AML-193 (cell line): ENCODE measurements at regions not wholly inside any gene's neighbourhood (a gene's known extent, or its start where the extent isn't known, plus 50 kb on each side); places are given as distances from the start of the nearest gene placed in this dataset.

Experiments used
- DNase-seq, 2 experiments: peaks; one replicate each; lab custom pipeline; 2025; lab: John Stamatoyannopoulos, UW

DNA sequence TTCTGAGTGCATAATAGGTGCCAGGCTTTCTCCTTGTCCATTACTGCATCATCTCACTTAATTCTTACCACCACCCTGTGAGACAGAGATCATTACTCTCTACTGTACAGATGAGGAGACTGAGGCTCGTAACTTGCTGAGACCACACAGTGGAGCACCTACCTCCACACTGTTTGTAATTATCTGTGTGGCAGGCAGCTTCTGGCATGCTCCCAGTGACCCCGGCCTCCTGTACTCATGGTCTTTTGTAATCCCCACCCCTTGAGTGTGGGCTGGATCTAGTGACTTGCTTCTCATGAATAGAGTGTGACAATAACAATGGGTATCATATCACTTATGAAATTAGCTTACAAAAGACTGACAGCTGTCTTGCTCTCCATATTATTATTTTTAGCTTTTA lies 407.3 kb downstream of the MATN1 start:
- no peak for DNase-seq

DNA sequence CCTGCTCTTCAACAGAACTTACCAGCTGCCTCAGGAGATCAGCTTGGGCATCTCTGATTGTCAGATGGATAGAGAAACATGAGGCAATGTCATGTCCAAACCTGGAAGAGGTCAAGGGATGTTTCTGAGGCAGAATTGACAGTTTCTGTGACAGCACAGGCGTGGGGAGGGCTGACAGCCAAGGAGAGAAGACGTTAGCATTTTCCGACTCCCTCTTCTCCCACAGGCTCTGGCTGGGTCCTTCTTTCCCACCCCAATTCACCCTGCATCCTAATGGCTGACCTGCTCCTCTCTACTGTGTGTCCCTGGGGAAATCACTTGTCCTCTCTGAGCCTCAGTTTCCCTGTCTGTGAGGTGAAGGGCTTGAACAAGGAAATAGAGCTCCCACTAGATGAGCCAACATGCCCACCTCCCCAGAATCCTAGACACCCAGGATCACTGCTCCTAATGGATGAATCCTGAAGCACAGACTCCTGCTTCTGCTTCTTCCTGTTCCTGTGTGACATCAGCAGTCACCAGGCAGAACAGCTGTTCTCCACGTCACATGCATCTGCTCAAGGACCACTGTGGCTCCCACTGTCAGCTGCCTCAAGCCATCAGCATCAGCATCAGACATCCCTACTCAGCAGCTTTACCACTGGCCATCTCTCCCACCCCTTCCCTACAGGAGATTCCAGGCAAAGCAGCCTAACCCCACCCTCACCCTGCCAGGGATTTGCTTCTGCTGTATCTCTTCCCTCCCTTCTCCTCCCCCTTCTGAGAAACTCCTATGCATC lies 408.0 kb downstream of the MATN1 start:
- no peak for DNase-seq

GRCh38 chr1:30314591-30314990 lies 408.8 kb downstream of the MATN1 start:
- no peak for DNase-seq

GRCh38 chr1:30313584-30313983 lies 409.8 kb downstream of the MATN1 start:
- no peak for DNase-seq

DNA sequence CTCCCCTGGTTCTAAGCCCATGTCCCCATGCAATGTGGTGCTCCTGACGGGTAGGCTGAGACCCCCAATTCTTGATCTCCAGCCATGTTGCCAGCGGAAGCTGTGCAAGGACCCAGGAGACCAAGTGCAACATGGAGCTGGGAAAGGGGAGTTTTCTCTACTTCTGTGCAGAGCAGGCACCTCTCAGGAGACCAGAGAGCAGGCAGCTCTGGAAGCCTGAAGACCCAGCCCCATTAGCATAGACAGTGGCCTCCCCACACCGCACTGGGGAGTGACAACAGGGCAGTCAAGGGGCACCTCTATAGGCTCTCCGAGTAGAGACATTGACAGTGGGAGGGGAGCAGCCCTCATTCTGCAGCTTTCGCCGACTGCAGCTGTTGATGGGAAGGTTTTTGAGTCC lies 410.2 kb downstream of the MATN1 start:
- no peak for DNase-seq

DNA sequence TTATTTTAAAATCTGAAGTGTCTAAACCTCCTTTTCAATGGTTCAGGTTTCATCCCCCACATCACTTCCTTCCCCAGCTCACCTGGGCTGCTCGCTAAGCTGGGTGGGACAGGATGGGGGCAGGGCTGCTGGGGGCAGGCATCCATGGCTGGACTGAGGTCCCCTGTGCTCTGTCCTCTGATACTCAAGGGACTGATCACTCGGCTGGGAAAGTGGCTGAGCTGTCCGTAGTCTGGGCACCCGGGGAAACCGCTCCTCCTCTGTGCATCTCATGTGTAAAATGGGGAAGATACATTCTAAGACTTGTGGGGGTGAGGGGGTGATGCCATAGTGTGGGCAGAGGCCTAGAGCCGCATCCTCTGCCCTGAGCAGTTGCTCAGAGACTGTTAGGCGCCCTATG lies 411.2 kb downstream of the MATN1 start:
- no peak for DNase-seq

- no peak for DNase-seq
Measured at GRCh38 chr1:30311749-30312148, 411.6 kb downstream of the MATN1 start.

GRCh38 chr1:30310966-30311742 lies 412.2 kb downstream of the MATN1 start:
- DNase-seq: no peak

- no peak for DNase-seq
Measured at GRCh38 chr1:30307182-30307581, 416.2 kb downstream of the MATN1 start.

DNA sequence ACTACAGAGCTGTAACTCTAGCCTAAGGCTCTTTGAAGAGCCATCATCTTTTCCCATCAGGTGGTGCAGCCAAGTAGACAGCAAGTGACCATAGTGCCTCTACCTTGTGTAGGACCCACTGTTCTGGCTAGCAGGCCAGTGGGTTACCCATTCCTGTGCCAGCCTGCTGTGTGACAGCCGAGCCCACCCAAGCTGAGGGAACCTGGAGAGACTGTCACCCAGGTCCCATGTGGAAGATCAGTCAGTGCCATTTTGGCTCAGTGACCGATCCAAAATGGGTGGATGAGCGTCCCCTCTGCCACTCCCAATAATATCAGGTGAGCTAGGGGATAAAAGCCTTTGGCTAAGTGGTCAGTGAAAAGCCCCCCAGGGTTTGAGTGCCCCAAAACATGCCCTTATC lies 417.9 kb downstream of the MATN1 start:
- DNase-seq: no peak

DNA sequence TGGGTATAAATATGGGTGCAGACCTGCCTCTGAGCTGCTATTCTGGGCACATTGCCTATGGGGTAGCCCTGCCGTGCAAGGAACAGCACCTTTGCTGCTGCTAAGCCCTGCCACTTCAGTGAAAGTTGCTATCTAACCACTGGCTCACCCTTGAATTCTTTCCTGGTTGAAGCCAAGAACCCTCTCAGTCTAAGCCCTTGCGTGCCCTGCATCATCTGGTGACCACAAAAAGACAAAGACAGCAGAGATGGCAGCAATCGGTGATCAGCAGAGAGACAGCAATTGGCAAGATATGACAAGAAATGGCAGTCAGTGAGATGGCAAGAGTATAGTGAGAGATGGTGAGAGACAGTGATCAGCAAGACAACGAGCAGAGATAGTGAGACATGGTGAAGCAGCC lies 418.3 kb downstream of the MATN1 start:
- DNase-seq: no peak

DNA sequence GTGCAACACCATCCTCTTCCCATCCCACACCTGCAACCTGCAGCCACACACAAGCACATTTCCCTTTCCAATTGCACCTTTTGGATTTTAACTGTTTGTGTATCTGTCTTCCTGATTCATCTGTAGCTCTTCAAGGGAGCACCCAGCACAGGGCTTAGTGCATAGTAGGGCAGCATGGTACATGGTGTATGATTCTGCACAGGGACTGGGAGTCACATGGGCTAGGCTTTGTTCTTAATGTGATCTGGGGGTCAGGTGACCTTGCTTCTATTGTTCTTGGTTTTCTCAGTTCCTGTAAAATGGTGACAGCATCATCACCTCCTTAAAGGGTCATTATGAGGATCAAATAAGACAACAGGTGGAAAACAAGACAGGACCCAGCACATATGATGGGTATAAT lies 419.3 kb downstream of the MATN1 start:
- no peak for DNase-seq

GRCh38 chr1:30303387-30303786 lies 420.0 kb downstream of the MATN1 start:
- no peak for DNase-seq

DNA sequence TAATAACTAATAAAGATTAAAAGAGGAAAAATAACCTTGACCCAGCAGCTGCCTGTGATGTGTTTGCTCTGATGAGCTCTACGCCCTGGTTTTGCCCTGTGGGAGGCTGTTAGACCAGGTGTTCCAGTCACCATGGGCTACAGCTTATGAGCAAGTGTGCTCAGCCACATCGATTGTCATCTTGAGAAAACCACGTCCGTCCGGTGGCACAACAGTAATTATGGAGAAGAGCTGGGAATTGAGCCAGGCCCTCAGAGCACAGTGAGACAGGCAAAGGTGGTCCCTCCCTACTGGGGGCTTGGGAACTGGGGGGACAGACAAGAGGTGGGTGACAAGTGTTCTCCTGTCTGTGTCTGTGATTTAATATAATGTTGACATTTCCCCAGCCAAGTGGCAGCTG lies 420.5 kb downstream of the MATN1 start:
- DNase-seq: no peak

- no peak for DNase-seq
Measured at GRCh38 chr1:30300669-30301068, 422.7 kb downstream of the MATN1 start.

GRCh38 chr1:30299393-30299792 lies 424.0 kb downstream of the MATN1 start:
- DNase-seq: no peak

DNA sequence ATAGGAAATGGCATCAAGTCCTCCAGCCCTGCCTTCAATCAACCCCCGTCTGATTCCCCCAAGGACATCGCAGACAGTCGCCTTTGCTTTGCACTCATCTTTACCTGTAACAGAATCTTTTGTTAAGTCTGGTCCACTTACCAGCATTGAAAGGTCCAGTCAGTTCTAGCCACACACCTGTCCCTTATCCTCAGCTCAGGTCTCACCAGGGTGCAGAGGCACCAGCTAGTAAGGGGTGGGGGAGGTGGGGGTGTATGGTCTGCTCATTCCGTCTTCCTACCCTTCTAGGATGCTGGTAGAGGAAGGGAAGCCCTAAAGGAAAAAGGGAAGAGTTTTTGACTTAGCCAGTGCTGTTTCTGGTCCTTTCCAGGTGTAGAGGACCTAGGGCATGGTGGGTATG lies 427.7 kb downstream of the MATN1 start:
- no peak for DNase-seq

DNA sequence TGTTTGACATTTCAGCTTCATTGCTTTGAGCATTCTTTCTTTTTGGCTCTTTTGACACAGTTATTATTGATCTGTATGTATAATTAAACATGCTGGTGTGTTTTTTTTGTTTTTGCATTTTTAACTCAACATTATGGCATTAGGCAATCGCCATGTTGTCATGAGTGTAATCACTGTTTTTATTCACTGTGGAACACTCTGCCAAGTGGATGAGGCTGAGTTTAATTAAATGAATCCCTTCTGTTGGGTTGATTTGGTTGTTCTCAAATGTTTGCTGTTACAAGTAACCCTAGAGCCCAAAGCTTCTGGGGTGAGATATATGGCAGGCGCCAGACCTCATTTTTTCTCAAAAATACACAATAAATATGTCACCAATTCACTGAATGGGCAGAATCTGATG lies 428.1 kb downstream of the MATN1 start:
- no peak for DNase-seq

GRCh38 chr1:30294508-30294907 lies 428.9 kb downstream of the MATN1 start:
- DNase-seq: no peak

DNA sequence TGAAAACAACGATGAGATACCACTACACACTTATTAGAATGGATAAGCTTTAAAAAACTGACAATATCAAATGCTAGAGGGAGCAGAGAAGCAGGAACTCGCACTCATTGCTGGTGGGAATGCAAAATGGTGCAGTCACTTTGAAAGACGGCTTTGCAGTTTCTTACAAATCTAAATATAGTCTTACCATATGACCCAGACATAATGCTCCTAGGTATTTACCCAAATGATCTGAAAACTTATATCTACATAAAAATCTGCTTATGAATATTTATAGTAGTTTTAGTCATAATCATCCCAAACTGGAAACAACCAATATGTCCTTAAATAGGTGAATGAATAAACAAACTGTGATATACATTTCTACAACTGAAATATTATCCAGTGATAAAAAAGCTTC lies 430.9 kb downstream of the MATN1 start:
- no peak for DNase-seq

- DNase-seq: no peak
Measured at GRCh38 chr1:30291526-30291925, 431.9 kb downstream of the MATN1 start.

DNA sequence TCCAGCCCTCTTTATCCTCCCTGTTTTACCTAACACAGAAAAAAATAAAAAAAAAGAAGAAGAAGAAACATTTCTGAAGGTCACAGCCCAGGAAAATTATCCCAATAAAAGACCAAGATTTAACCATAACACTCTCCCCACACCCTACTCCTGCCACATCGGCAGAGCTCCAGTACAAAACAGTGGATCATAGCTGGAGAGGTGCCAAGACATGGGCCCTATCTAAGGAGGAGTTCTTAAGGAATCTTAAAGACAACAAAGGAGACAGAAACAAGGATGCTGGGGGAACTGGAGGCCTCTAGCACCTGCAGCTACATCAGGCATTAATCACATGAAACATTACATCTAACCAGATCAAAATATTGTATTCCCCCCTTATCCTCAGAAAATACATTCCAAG lies 432.8 kb downstream of the MATN1 start:
- DNase-seq: no peak

DNA sequence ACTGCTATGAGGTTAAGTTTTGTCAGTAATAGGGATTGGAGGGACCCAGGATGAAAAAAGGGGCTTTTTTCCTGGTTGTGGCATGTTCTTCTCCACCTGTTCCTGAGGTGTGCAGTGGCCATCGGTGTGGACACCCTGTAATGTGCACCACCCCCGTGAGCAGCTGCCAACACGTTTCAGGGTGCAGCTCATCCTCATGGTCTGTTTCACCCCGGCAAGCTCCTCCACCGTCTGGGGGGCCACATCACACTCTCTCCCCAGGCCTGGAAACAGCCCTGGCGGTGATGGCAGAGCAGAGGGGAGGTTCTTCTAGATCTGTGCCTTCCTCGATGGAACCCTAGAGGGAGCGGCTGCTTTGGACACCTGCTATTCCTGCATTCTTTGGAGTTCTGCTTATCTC lies 435.4 kb downstream of the MATN1 start:
- DNase-seq: no peak
